HG02678 (cell line): ENCODE measurements at regions not wholly inside any gene's neighbourhood (a gene's known extent, or its start where the extent isn't known, plus 50 kb on each side); places are given as distances from the start of the nearest gene placed in this dataset.

Experiments
- ATAC-seq: cut with Tn5 transposase; IDR thresholded peaks from one replicate; pipeline ENCODE4 v1.9.1; 2021; ENCODE audit warnings: mild to moderate bottlenecking, moderate library complexity; ENCODE audit not compliant: unreplicated experiment

DNA sequence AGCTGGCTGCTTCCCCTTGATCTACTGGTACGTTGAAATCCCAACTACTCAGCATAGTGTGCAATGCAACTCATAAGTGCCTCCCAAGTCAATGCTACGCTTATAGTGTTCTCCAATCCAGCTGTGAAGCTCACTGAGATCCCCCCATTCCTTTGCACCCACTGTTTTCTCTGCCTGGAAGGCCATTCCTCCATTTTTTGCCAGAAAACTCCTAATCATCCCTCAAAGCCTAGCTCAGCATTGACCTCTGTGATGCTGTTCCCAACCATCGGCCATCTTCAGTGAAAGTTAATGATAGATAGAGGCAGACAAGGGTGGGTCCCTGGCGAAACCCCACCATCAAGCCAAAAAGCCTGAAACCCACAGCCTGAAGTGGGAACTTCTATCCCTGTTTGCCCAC, 211.0 kb downstream of the ENC1 start:
- ATAC-seq, result no peak

DNA sequence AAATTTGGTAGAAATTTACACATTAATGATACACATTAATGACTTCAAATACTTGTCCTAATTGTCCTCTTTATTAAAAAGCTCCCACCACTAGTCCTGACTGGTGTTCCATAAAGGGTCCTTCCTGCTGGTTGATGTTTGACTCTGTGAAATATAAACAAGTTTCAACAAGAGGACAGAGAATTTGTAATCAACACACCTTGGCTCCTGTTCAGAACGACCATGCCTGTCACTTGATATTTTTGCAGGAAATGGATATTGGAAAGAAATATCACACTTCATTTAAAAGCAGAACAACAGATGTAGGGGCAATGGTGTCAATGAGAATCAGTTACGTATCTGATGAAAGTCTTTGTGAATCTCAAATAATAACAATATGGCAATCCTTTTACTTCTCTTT, 211.7 kb downstream of the ENC1 start:
- no peak for ATAC-seq

DNA sequence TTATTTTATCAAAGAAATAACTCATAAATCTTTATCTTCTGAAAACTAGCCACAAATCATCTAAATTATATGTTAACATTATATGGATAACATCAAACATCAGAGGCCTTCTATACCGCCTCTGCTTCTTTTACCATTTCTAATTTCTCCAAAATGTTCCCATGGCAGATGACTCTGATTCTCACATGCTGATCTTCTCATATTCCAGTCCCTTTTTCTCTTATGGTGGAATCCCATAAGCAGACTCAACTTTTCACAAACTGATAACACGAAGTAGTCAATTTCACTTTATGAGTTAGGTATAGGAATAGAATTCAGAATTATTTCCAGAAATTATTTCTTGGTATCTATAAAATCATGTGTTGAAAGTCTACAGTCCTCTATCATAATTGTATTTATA, 212.3 kb downstream of the ENC1 start:
- ATAC-seq, result no peak

DNA sequence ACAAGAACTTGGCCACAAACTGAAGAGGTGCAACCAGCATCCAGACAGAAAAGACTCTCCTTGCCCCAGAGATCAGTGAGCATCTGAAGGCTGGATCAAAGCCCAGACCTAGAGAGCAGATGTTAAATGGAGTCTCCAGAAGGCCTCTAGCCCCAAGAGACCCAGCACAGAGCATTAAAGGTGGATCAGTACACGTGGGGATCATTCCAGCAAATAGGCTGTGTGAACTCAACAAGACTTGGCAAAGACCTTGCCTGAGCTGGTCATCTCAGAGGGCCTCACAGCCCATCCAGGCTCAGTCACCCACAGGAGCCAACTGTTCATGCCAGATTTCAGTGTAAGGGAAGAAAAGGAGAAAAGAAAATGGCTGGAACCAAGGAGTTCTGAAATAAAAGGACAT, 214.0 kb downstream of the ENC1 start:
- no peak for ATAC-seq

DNA sequence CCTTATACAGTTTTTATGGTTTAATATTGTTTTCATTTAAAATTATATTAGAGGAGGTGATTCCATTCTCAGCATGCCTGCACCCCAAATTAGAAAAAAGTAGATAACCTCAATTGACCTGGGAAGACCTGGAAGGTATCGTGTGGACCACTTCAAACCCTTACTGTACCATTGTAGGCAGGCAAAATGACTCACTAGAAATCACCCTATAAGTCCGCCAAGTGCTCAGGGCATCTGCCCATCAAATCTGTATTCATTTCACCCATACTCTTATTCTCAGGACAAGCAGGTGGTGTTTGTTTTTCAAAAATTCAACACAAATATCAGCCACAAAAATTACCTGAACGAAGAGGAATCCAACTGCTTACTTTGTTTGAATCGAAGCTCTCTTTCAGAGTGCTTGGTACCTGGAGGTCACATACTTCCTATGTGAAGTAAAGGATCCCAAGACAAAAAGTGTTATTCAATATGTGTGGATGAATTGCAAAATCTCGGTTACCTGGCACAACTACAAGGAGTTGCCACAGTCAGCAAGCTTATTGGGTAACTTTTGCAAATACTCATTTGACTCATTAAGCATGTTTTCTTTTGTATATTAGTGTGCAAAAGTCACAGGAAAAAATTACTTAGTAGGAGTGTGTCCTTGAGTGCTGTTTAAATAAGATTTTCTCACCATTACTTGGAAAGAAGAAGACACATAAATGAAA, 216.2 kb downstream of the ENC1 start:
- no peak for ATAC-seq

DNA sequence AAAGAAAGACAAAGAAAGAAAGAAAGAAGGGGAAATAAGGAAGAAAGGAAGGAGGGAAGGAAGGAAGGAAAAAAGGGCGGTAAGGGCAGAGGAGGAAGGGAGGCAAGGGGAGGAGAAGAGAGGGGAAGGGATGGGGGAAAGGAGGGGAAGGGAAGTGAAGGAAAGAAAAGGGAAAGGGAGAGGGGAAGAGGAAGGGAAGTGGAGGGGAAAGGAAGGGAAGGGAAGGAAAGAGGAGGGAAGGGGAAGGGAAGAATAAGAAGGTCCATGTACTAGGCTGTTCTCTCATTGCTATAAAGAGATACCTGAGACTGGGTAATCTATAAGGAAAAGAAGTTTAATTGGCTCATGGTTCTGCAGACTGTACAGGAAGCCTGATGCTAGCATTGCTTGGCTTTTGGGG, 217.1 kb downstream of the ENC1 start:
- no peak for ATAC-seq

DNA sequence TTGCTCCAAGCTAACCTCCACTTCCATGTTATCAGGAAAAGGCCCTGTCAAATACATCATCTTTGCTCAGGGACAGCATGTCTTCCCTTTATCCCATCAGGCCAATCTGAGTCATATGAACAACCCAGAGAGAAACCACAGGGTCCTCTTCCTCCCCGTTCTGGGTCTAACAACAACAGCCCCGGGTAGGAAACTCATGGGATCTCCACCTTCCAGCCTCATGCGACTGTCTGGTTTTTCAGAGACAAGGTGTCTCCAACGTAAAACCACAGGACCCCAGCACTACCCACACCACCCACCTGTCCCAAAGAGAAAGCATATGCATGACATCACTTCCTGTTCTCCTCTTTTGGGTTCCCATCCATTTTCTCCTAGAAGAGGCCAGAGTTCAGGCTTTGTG, 217.9 kb downstream of the ENC1 start:
- ATAC-seq, result no peak

DNA sequence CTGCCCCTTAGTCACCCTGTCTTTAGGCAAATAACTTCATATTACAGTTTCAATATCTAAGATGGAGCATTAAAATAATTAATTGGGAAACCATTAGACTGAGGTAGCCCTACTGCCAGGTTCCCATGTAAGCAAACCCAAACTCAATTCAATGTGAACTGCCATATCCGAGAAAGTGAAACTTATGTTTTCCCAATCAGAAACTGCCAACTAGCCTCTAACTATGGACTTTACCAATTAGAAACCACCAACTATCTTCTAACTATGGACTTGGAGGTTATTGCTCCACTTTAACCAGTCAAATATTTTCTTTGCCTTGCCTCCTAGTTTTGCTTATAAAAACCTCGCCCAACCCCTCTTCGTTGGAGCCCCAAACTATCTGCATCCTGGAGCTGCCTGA, 218.5 kb downstream of the ENC1 start:
- no peak for ATAC-seq

DNA sequence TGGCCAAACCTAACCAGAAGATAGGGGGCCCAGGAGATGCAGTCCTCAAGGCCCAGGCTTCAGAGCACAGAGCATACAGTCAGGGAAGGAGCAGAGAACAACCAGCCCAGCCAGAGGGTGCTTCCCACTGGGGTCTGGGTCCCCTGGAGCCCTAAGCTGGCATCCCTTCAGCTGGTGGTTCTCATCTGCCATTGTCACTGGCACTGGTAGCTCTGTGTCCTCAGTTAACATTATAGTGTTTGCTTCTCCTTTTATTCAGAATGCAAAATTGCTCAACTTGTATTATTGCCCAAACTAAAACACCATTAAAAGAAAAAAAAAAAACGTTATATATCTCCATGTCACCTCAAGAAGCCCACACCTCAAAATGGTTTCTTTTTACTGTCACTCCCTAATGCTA, 219.2 kb downstream of the ENC1 start:
- no peak for ATAC-seq

DNA sequence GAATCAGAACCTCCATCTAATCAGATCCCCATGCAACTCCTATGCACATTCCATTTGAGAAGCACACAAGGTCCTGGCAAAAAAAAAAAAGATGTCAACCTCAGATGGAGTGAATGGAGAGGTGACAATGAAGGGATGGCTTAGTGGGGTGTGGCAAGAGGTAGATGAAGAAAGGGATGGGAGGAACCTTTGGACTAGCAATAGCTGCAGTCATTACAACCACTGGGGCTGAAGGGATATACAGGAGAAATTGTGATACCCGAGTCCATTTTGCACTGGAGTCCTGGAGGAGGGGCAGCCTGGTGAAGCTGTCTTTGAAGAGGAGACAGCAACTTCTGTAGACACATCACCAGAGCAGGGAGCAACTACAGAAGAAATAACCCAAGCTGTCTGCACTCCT, 219.6 kb downstream of the ENC1 start:
- no peak for ATAC-seq

DNA sequence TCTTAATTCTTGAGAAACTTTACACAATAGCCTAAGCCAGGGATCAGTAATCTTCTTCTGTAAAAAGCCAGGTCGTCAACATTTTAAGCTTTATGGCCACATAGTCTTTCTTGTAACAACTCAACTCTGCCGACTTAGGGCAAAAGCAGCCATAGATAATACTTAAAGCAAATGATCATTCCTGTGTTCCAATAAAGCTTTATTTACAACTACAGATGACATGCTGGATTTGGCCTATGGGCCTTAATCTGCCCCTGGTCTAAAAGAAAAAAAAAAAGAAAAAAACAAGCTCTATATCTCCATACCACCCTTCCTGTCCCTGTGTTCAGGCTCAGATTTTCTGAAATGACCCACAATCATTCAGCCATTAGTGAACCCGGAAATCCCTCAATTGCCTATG, 220.3 kb downstream of the ENC1 start:
- ATAC-seq, result no peak

DNA sequence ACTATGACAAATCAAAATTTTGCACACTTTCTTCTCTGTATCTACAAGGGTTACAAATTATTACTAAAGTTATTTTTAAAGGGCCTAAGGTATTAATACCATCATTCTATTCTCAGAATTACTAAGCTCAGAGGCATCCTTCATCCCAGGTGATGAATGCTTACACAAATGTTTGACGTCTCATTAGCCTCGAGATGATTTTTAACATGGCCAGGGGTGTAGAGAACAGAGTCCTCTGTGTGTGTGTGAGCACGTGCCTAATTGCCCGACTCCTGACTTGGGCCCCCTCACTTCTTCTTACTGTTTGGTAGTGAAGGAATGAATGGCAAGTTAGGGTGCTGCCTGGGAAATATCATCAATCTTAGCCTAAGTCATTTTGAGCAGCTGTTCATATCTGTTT, 221.1 kb downstream of the ENC1 start:
- no peak for ATAC-seq

DNA sequence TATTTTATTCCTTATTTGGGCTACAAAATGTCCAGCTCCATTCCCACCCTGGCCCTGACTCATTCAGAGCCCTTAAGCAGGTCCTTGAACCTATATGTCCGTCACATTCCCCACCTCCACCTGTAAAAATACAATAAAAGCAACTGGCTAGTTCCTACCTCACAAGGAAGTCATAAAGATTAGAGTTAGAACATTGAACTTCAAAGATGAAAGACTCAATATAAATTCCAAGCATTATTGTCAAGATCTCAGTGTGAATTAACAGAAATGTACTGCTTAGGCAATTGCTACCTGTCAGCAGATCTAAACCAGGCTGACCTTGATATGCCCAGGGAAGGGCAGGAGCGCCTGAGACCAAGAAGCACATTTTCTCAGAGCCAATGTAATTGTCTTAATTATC, 221.8 kb downstream of the ENC1 start:
- no peak for ATAC-seq

DNA sequence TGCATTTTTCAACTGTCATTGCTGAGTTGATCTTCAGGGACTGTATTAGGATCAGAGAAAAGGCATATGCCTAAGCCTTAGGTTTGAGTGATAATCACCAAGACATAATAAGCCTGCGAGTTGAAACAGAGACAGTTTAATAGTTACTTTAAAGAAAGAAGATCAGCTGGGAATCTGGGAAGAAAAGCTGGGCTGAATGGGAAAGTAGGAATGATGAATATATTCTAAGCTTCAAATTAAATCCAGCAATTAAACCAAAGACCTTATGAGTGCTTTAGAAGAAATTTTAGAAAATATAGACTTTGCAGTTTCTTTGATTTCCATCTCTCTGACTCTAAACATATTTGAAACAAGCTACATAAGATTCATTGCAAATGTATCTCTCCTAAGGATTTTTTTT, 222.3 kb downstream of the ENC1 start:
- ATAC-seq, result no peak

DNA sequence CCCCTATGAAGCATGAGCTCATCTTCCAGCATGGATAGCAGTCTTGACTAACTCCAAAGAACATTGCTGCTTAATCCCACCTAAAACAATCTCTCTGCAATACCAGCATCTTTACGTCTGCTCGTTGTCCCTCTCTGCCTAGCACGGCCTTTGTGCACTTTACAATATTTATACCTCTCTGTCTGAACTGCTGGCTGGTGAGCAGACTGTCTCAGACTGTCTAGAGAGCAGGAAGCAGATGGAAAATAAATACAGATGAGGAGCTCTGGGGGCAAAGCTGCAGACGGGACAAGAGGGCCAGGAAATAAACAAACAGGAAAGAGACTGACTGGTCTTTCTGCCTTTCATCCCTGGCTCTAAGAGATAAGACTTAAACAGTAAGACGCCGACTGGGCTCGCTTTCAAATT, 224.8 kb downstream of the ENC1 start:
- no peak for ATAC-seq

DNA sequence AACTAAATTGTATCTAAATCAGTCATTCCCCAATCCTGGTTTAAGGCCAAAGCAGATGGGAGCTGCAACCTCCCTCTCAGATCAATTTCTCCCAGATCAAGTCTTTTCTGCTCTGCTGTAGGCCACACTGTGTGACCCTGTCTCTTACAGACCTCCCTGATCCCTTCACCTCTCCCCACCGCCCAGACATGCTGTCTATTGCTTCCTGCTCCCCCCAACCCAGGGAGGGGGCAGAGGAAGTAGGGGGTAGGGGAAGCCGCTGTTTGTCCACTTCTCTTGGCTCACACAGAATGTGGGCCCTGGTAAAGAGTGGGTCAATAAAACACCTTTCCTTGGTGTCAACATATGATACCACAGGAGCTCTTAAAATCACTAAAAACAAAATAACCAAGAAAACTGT, 226.3 kb downstream of the ENC1 start:
- no peak for ATAC-seq

DNA sequence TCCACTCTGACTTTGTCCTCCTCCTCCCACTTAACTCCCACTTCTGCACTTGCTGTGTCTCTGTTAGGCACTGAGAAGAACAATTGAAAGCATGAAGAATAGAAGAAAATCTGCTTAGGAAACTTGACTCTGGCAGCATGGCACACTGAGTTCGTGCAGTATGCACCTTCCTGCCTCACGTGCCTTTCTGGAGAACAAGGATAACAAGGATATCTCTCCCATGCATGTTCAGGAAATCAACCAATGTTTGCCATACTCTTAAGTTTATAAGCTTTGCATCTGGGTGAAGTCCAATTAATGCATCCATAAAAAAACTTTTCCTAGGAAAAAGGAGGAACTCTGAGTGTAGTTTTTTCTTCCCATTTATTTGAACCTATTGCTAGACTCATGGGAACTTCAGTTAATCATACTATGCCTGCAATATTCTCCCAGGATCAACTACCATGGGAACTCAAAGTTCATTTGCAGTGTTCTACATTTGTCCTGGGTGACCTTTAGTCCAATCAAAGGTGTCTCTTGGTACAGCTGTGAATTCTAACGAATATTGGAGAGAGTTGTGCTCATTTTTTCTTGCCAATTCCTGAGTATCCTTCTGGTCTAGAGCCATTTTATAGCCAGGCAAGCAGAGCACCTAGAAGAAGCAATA, 227.0 kb downstream of the ENC1 start:
- ATAC-seq, result no peak

DNA sequence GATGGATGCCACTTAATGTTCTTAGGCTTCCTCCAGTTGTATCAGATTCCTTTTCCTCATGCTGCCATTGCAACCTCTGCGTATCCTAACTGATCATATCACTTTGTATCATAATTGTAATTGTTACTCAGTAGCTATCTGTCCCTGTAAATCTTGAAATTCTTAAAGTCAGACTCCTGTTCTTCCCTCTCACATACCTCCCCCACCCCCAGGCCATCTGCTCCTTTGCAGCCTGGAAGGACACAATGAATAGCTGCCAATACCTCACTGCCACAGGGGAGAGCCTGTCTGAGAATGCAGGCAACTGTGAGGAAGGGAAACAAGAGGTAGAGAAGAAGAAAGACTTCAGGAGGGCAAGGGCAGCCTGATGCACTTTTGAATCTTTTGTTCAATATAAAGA, 228.5 kb downstream of the ENC1 start:
- ATAC-seq, result no peak

DNA sequence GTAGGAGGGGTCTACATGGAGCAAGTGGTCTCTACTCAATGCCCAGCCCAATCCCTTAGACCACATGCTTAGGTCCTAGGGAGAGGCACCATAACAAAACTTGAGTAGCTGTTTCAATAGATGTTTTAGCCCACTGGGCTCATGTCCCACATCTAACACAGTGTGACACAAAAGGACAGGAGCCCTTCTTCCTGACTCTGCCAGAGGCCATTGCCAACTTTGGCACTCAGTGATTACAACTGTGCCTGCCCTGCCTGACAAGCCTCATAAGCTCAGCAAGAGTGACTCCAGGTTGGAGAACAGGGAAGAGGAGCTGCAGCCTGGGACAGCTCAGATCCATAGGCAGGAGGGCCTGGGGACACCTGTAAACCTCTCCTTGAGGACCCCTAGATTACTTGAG, 230.8 kb downstream of the ENC1 start:
- ATAC-seq, result no peak

DNA sequence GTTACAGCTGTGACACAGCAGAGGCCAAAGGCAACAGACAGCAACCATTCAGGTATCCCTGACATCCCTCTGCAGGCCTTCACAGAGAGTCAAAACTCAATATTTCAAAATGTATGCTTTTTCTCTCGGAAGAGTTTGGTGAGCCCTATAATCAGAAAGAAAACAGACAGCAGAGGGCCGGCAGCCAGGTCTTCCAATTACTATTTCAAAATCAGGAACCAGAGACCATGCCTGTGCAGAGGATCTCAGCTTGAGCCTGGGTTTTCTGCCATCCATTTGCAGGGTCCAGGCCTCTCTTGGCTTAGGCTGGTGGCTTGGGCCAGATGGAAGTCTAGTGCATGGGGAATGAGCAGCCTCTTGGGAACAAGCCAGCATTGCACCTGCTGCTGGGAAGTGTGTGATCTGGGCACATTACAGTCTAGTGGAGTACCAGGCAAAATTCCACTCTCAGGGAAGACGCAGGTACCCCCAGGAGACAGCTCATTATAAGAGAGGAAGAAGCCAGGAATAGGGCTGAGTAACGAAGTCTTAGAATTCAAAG, 231.3 kb downstream of the ENC1 start:
- ATAC-seq, result no peak

DNA sequence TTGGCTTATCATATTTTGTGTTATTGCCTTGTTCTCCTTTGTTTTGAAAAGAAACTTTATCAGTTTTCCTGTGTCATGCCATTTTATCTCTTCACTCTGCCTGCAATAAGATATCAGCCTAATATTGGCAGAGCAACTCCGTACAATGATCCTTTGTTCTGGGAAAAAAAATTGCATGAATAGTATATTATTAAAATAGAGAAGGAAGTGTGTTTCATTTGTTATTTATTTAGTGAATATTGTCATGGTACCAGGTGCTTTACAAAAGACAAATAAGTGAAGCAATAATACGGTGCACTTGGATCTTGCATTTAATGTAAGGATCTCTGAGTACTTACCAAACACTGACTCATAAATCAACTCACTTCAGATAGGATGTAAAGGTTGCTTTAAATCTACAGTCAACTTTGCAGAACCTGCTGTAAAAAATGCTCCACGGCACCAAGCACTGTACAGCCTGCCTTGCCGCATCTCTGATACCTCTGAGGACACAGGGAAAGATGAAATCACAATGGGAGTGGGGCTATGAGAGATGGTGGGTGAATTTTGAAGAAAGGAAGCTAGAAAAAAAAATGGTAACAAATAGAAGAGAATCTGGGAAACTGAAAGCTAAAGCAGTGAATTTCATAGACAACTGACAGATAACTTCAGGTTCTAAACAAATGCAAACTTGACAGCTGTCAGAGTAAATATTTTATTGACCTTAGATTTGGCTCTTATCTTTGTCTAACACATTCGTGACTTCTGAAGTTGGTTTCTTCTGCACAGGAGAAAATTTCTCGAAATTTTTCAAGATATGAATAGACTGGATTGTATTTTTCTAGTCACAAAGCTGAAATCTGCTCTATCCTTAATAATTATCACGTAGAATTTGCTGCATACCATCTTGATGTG, 232.1 kb downstream of the ENC1 start:
- ATAC-seq, result no peak

DNA sequence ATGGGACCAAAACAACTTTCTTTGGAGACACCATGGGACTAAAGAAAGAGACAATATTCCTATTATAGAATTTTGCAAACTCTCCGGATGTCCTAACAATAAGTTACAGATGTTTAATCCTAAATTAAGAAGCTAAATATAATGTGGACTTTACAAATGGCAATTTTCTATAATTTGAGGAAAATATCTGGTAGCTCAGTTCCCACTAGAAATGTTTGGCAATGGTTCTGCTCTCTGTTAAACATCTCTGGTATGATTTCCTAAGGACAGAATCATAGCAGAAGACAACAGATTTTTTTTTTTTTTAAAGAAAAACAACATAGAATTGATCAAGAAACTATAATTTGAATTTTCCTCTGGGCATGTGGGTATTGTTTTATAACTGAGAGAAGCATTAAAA, 232.8 kb downstream of the ENC1 start:
- ATAC-seq, result no peak
